ENCODE measurements at regions not wholly inside any gene's neighbourhood (a gene's known extent, or its start where the extent isn't known, plus 50 kb on each side); places are given as distances from the start of the nearest gene placed in this dataset.

GRCh38 chr18:30298769-30299168 lies 743.8 kb downstream of the DSC3 start:
- Histone ChIP-seq H3K27ac (ENCODE audit: low read depth, low read length) (no peak overlapping the region), H3F3A (ENCODE audit: control insufficient read depth, insufficient read depth) (no peaks in the 10 kb centered on the region), H3K27me3 (ENCODE audit: control insufficient read depth, low read length) (no peaks in the 10 kb centered on the region), H4K20me1 (ENCODE audit: control insufficient read depth, insufficient read depth, low read depth, low read length) (no peaks in the 10 kb centered on the region), H3K36me3 (ENCODE audit: control insufficient read depth, low read length) (no peaks in the 10 kb centered on the region), H3K4me1 (ENCODE audit: control insufficient read depth, low read length) (no peaks in the 10 kb centered on the region), H3K4me3 (ENCODE audit: low read length) (no peak overlapping the region), H3K4me2 (ENCODE audit: low read length) (no peak overlapping the region), H3K9me2 (replicated peaks; ENCODE audit: control insufficient read depth, low read length) (no peaks in the 10 kb centered on the region), H3K79me2 (ENCODE audit: control insufficient read depth, low read length) (no peaks in the 10 kb centered on the region), H3K9me3 (ENCODE audit: control insufficient read depth, insufficient read depth, low read length) (no peaks in the 10 kb centered on the region)
- TF ChIP-seq, protein P1, sequence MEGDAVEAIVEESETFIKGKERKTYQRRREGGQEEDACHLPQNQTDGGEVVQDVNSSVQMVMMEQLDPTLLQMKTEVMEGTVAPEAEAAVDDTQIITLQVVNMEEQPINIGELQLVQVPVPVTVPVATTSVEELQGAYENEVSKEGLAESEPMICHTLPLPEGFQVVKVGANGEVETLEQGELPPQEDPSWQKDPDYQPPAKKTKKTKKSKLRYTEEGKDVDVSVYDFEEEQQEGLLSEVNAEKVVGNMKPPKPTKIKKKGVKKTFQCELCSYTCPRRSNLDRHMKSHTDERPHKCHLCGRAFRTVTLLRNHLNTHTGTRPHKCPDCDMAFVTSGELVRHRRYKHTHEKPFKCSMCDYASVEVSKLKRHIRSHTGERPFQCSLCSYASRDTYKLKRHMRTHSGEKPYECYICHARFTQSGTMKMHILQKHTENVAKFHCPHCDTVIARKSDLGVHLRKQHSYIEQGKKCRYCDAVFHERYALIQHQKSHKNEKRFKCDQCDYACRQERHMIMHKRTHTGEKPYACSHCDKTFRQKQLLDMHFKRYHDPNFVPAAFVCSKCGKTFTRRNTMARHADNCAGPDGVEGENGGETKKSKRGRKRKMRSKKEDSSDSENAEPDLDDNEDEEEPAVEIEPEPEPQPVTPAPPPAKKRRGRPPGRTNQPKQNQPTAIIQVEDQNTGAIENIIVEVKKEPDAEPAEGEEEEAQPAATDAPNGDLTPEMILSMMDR (IDR thresholded peaks at IDR 0.05; ENCODE audit: low read depth, low read length, poor library complexity, severe bottlenecking) = no peak
- no peak for TF ChIP-seq EZH2phosphoT487 (IDR thresholded peaks at IDR 0.05; ENCODE audit: borderline replicate concordance, low read length)

DNA sequence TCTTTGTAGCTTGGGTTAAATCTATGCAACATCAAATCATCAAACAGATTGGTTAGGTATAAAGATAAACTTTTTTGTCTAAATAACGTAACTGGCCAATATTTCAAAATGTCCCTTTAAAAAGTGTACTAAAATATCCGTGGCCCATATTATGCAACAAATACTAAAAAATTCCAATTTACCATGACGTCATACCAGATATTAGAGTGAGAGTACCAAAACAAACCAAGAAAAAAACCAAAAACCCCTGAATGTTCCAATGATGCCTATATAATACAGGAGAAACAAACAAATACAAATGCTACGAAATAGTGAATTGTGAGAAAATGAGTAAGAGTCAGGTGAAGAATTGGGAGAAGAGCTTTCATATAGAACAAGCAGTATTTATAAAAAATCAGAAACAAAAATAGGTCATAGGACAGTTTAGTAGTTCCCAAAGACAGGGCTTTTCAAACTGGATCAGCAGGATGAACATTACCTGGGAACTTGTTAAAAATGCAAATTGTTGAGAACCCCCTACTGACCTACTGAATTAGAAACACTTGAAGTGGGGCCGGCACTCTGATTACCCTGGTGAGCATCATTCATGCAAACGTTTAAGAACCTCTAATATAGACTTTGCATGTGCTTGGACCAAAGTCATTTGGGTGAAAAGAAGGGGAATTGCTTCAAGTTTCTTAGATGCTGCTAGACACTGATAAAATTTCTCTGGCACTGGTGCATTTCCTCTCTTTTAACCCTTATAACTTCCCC lies 753.7 kb downstream of the DSC3 start:
- Histone ChIP-seq H4K20me1 (ENCODE audit: control insufficient read depth, insufficient read depth, low read depth, low read length) (no peaks in the 10 kb centered on the region), H3K27me3 (ENCODE audit: control insufficient read depth, low read length) (no peaks in the 10 kb centered on the region), H3K27ac (ENCODE audit: low read depth, low read length) (no peak overlapping the region), H3K9me3 (ENCODE audit: control insufficient read depth, insufficient read depth, low read length) (no peaks in the 10 kb centered on the region), H3F3A (ENCODE audit: control insufficient read depth, insufficient read depth) (no peaks in the 10 kb centered on the region), H3K4me3 (ENCODE audit: low read length) (no peak overlapping the region), H3K4me1 (ENCODE audit: control insufficient read depth, low read length) (no peaks in the 10 kb centered on the region), H3K79me2 (ENCODE audit: control insufficient read depth, low read length) (no peaks in the 10 kb centered on the region), H3K9me2 (replicated peaks; ENCODE audit: control insufficient read depth, low read length) (no peaks in the 10 kb centered on the region), H3K4me2 (ENCODE audit: low read length) (no peak overlapping the region), H3K36me3 (ENCODE audit: control insufficient read depth, low read length) (no peaks in the 10 kb centered on the region)
- TF ChIP-seq EZH2phosphoT487 (IDR thresholded peaks at IDR 0.05; ENCODE audit: borderline replicate concordance, low read length) = no peak
- TF ChIP-seq, protein P1 (IDR thresholded peaks at IDR 0.05; ENCODE audit: low read depth, low read length, poor library complexity, severe bottlenecking) = no peak

GRCh38 chr18:30280861-30281470 lies 761.6 kb downstream of the DSC3 start:
- Histone ChIP-seq H3K27me3 (ENCODE audit: control insufficient read depth, low read length) (no peaks in the 10 kb centered on the region), H3K4me1 (ENCODE audit: control insufficient read depth, low read length) (no peaks in the 10 kb centered on the region), H3K4me2 (ENCODE audit: low read length) (no peak overlapping the region), H3K79me2 (ENCODE audit: control insufficient read depth, low read length) (no peaks in the 10 kb centered on the region), H3K4me3 (ENCODE audit: low read length) (no peak overlapping the region), H3K36me3 (ENCODE audit: control insufficient read depth, low read length) (no peaks in the 10 kb centered on the region), H3K9me3 (ENCODE audit: control insufficient read depth, insufficient read depth, low read length) (no peaks in the 10 kb centered on the region), H3K27ac (ENCODE audit: low read depth, low read length) (no peak overlapping the region), H3K9me2 (replicated peaks; ENCODE audit: control insufficient read depth, low read length) (no peaks in the 10 kb centered on the region), H4K20me1 (ENCODE audit: control insufficient read depth, insufficient read depth, low read depth, low read length) (no peaks in the 10 kb centered on the region), H3F3A (ENCODE audit: control insufficient read depth, insufficient read depth) (no peaks in the 10 kb centered on the region)
- TF ChIP-seq, protein P1 (IDR thresholded peaks at IDR 0.05; ENCODE audit: low read depth, low read length, poor library complexity, severe bottlenecking) = peak; percentile 69
- TF ChIP-seq EZH2phosphoT487 (IDR thresholded peaks at IDR 0.05; ENCODE audit: borderline replicate concordance, low read length) = no peak

Measured in DOHH2 (cell line).